HepG2 (cell line): ENCODE measurements at regions not wholly inside any gene's neighbourhood (a gene's known extent, or its start where the extent isn't known, plus 50 kb on each side); places are given as distances from the start of the nearest gene placed in this dataset.

ENCODE experiments used
- ATAC-seq: fragments of 200-7000 bp; cut with Tn5 transposase; 3 replicates; pipeline ENCODE4 v1.9.1; 2020; ENCODE audit warnings: mild to moderate bottlenecking, moderate library complexity
- BruUV-seq: library from RNA; stranded (reverse); fragments of 400-500 nt; replicated peaks from 2 replicates; lab custom pipeline; 2021; lab: Mats Ljungman, UMichigan
- CTCF ChIA-PET: fragments of 300-600 bp; formaldehyde crosslinking; extraction: SDS; loops from one replicate; lab custom pipeline; 2021; ENCODE audit warnings: low total read pairs, inconsistent platforms, low intra/inter-chr PET ratio; lab: Yijun Ruan, JAX
- POLR2A ChIA-PET: fragments of 350-600 bp; sonication (Branson Sonifier 250); formaldehyde crosslinking; loops from one replicate; lab custom pipeline; 2020; ENCODE audit warnings: antibody characterized with exemption, inconsistent platforms; lab: Yijun Ruan, JAX
- DNase-seq: peaks from one replicate; pipeline ENCODE4 v3.0.0-alpha.2; 2015; ENCODE audit warnings: low spot score
- FAIRE-seq: peaks from 3 replicates; lab custom pipeline; 2011; peaks lifted over from hg19 to GRCh38; lab: Jason Lieb, UNC
- H2AFZ ChIP-seq: one replicate; pipeline ENCODE4 v1.6.1; 2011; ENCODE audit warnings: low read length, inconsistent platforms
- H3K27ac ChIP-seq: fragments of 300-600 bp; 3 replicates; pipeline ENCODE4 v1.8.0; 2011; ENCODE audit warnings: mixed run types, mild to moderate bottlenecking, mixed read lengths, low read length, inconsistent platforms; ENCODE audit not compliant: insufficient read depth; ENCODE audit errors: extremely low read length
- H3K27me3 ChIP-seq, 2 experiments: fragments of 200-600 bp in 1 of 2; 2 replicates in 1 of 2; 3 replicates in 1 of 2; pipeline versions ENCODE4 v1.6.0 to v1.8.0; 2011; ENCODE audit warnings: low read length in 2 of 2, mild to moderate bottlenecking in 2 of 2, moderate library complexity in 2 of 2, inconsistent platforms in 1 of 2; ENCODE audit not compliant: insufficient read depth in 2 of 2, control insufficient read depth in 1 of 2
- H3K36me3 ChIP-seq, 2 experiments: fragments of 200-600 bp in 1 of 2; replicated peaks in 1 of 2; 2 replicates in 1 of 2; 3 replicates in 1 of 2; pipeline versions ENCODE4 v1.5.1 to v1.8.0; 2011; ENCODE audit warnings: low read length in 2 of 2, inconsistent platforms in 1 of 2; ENCODE audit not compliant: insufficient read depth in 2 of 2, control insufficient read depth in 1 of 2
- H3K4me1 ChIP-seq: 2 replicates; pipeline ENCODE4 v1.5.1; 2012; ENCODE audit warnings: low read length, inconsistent platforms; ENCODE audit not compliant: insufficient read depth
- H3K4me2 ChIP-seq: 2 replicates; pipeline ENCODE4 v1.6.0; 2011; ENCODE audit warnings: low read depth, low read length, inconsistent platforms
- H3K4me3 ChIP-seq, 3 experiments: fragments of 200-600 bp in 1 of 3; sonication (generic), shearing (Covaris generic) in 1 of 3; replicated peaks in 1 of 3; 2 replicates each; pipeline ENCODE4 v1.5.1; 2011 to 2016; ENCODE audit warnings: low read length in 3 of 3, inconsistent platforms in 2 of 3, low read depth in 2 of 3, mild to moderate bottlenecking in 2 of 3, control low read depth in 1 of 3, mixed read lengths in 1 of 3; ENCODE audit not compliant: insufficient read depth in 1 of 3
- H3K79me2 ChIP-seq: one replicate; pipeline ENCODE4 v1.6.1; 2011; ENCODE audit warnings: low read length, inconsistent platforms; ENCODE audit not compliant: insufficient read depth
- H3K9ac ChIP-seq: 2 replicates; pipeline ENCODE4 v1.6.0; 2011; ENCODE audit warnings: mild to moderate bottlenecking, low read depth, low read length, inconsistent platforms; ENCODE audit not compliant: insufficient read depth
- H3K9me3 ChIP-seq: 2 replicates; pipeline ENCODE4 v1.5.1; 2012; ENCODE audit warnings: mild to moderate bottlenecking, low read length
- H4K20me1 ChIP-seq: 2 replicates; pipeline ENCODE4 v1.6.0; 2011; ENCODE audit warnings: inconsistent platforms, mild to moderate bottlenecking, low read length, moderate library complexity; ENCODE audit not compliant: insufficient read depth
- CBX1 ChIP-seq: IDR thresholded peaks from one replicate; pipeline ENCODE4 v1.6.1; 2016; ENCODE audit warnings: antibody characterized with exemption, low read depth
- ELF1 ChIP-seq: sonication (generic); formaldehyde crosslinking; IDR thresholded peaks from 2 replicates; pipeline ENCODE4 v1.4.0; 2020; ENCODE audit warnings: missing genetic modification reagents
- FIP1L1 ChIP-seq: fragments of 200-400 bp; formaldehyde crosslinking; IDR thresholded peaks from 2 replicates; pipeline ENCODE4 v1.6.1; 2018; ENCODE audit warnings: low read depth, mild to moderate bottlenecking, low read length, moderate library complexity, borderline replicate concordance; ENCODE audit not compliant: insufficient read depth
- HNF4A ChIP-seq: sonication (generic); formaldehyde crosslinking; IDR thresholded peaks from 2 replicates; pipeline ENCODE4 v1.4.0; 2020; ENCODE audit warnings: missing genetic modification reagents
- JUN ChIP-seq: sonication (generic); formaldehyde crosslinking; IDR thresholded peaks from 2 replicates; pipeline ENCODE4 v1.4.0; 2020; ENCODE audit warnings: mild to moderate bottlenecking, missing genetic modification reagents
- KDM2A ChIP-seq: sonication (generic); formaldehyde crosslinking; IDR thresholded peaks from 2 replicates; pipeline ENCODE4 v1.4.0; 2020; ENCODE audit warnings: low read depth, missing genetic modification reagents, borderline replicate concordance
- MAFK ChIP-seq, 2 experiments: IDR thresholded peaks in 1 of 2; conservative IDR thresholded peaks in 1 of 2; 2 replicates each; pipeline ENCODE4 v1.6.1; 2011; ENCODE audit warnings: improper control_type of control experiment in 2 of 2, low read length in 2 of 2
- MED1 ChIP-seq: sonication (generic); formaldehyde crosslinking; IDR thresholded peaks from 2 replicates; pipeline ENCODE4 v1.4.0; 2020; ENCODE audit warnings: missing genetic modification reagents
- MTF2 ChIP-seq: sonication (generic); formaldehyde crosslinking; IDR thresholded peaks from 2 replicates; pipeline ENCODE4 v1.5.0; 2020; ENCODE audit warnings: missing genetic modification reagents, borderline replicate concordance
- NAIF1 ChIP-seq: sonication (generic); formaldehyde crosslinking; IDR thresholded peaks from 2 replicates; pipeline ENCODE4 v1.5.0; 2020; ENCODE audit warnings: mild to moderate bottlenecking, missing genetic modification reagents, borderline replicate concordance
- ONECUT2 ChIP-seq: sonication (generic); formaldehyde crosslinking; IDR thresholded peaks from 2 replicates; pipeline ENCODE4 v1.4.0; 2020; ENCODE audit warnings: missing genetic modification reagents
- PAF1 ChIP-seq: IDR thresholded peaks from 2 replicates; pipeline ENCODE4 v1.6.1; 2016; ENCODE audit warnings: missing genetic modification reagents, missing compliant biosample characterization
- PPARG ChIP-seq: conservative IDR thresholded peaks from 2 replicates; pipeline ENCODE4 v1.6.1; 2016; ENCODE audit warnings: missing biosample characterization, missing genetic modification reagents
- SOX5 ChIP-seq: IDR thresholded peaks from 2 replicates; pipeline ENCODE4 v1.6.1; 2016; ENCODE audit warnings: borderline replicate concordance
- TARDBP ChIP-seq: sonication (generic); formaldehyde crosslinking; IDR thresholded peaks from 2 replicates; pipeline ENCODE4 v1.8.0; 2022; ENCODE audit warnings: mild to moderate bottlenecking, missing genetic modification reagents
- TCF7L2 ChIP-seq: IDR thresholded peaks from 2 replicates; pipeline ENCODE4 v1.6.1; 2011; ENCODE audit warnings: mild to moderate bottlenecking, low read depth, low read length, moderate library complexity
- TEF ChIP-seq: sonication (generic); formaldehyde crosslinking; IDR thresholded peaks from 2 replicates; pipeline ENCODE4 v1.5.0; 2020; ENCODE audit warnings: missing genetic modification reagents
- ZMAT3 ChIP-seq: sonication (generic); formaldehyde crosslinking; conservative IDR thresholded peaks from 2 replicates; pipeline ENCODE4 v1.7.0; 2021; ENCODE audit warnings: missing genetic modification reagents
- ZNF160 ChIP-seq: sonication (generic); formaldehyde crosslinking; IDR thresholded peaks from 2 replicates; pipeline ENCODE4 v1.8.0; 2022; ENCODE audit warnings: mild to moderate bottlenecking, inconsistent platforms, missing genetic modification reagents
- ZNF326 ChIP-seq: sonication (generic); formaldehyde crosslinking; IDR thresholded peaks from 2 replicates; pipeline ENCODE4 v1.4.0; 2020; ENCODE audit warnings: missing genetic modification reagents, borderline replicate concordance
- ZNF33A ChIP-seq: sonication (generic); formaldehyde crosslinking; IDR thresholded peaks from 2 replicates; pipeline ENCODE4 v1.5.1; 2020; ENCODE audit warnings: missing genetic modification reagents, mild to moderate bottlenecking, moderate library complexity, borderline replicate concordance
- ZNF530 ChIP-seq: sonication (generic); formaldehyde crosslinking; IDR thresholded peaks from 2 replicates; pipeline ENCODE4 v1.5.0; 2020; ENCODE audit warnings: low read depth, mild to moderate bottlenecking, missing genetic modification reagents
- ZNF558 ChIP-seq: sonication (generic); formaldehyde crosslinking; IDR thresholded peaks from 2 replicates; pipeline ENCODE4 v1.9.0; 2022; ENCODE audit warnings: mild to moderate bottlenecking, missing genetic modification reagents, borderline replicate concordance
- ZNF644 ChIP-seq: IDR thresholded peaks from 2 replicates; pipeline ENCODE4 v1.6.1; 2016; ENCODE audit warnings: low read depth
- WGBS: methylation state at CpG from one replicate; pipeline ENCODE4 v1.1.6; 2017; ENCODE audit warnings: low lambda C conversion rate; 5-methylcytosine and 5-hydroxymethylcytosine counted together
- in situ Hi-C: cut with HindIII; loops from 2 replicates; pipeline ENCODE4 v1.10.0; 2017; ENCODE audit warnings: low pct_unique_long_range_greater_than_20kb; ENCODE audit not compliant: extremely low pct_ligation_motif_present
- intact Hi-C: fragments of 100-400 bp; cut with micrococcal nuclease; formaldehyde crosslinking; loops from one replicate; pipeline ENCODE4 v1.10.0; 2022; ENCODE audit not compliant: unreplicated experiment

GRCh38 chr10:1964476-1964875, 227.2 kb upstream of the ADARB2 start:
- H3K9me3 ChIP-seq: no peaks in the 10 kb centered on the region
- FAIRE-seq: no peak
- no peaks in the 10 kb centered on the region for H3K79me2 ChIP-seq
- DNase-seq: no peak
- no peaks in the 10 kb centered on the region for H3K36me3 ChIP-seq
- H3K27me3 ChIP-seq: peaks cover 0 to 1% of the 10 kb centered on the region in 2 experiments; a peak in 1 of 5 replicates
- H4K20me1 ChIP-seq: no peaks in the 10 kb centered on the region
- TF ChIP-seq ZNF326 (CRISPR knock-in tag) (no peak), MTF2 (no peak), ZMAT3 (CRISPR knock-in tag) (no peak), CBX1 (no peak), ONECUT2 (CRISPR knock-in tag) (no peak), TARDBP (CRISPR knock-in tag) (no peak), ELF1 (CRISPR knock-in tag) (no peak), JUN (CRISPR knock-in tag) (no peak), ZNF160 (CRISPR knock-in tag) (no peak), MED1 (no peak)
- ATAC-seq: no peak
- H2AFZ ChIP-seq: no peak overlapping the region
- no TSS peak for BruUV-seq
- CTCF ChIA-PET: no interaction called here
- H3K27ac ChIP-seq: no peak overlapping the region
- WGBS: 49% methylated on average over 24 of the region's 24 CpGs
- H3K4me3 ChIP-seq: no peak overlapping the region
- in situ Hi-C loops (no loop called here), intact Hi-C loops (no loop called here)
- no peak overlapping the region for H3K9ac ChIP-seq
- H3K4me1 ChIP-seq: no peaks in the 10 kb centered on the region
- POLR2A ChIA-PET: no interaction called here
- no peak overlapping the region for H3K4me2 ChIP-seq

GRCh38 chr10:1963341-1963740, 226.0 kb upstream of the ADARB2 start:
- no peaks in the 10 kb centered on the region for H3K36me3 ChIP-seq
- no peak overlapping the region for H3K4me3 ChIP-seq
- peaks cover 0 to 1% of the 10 kb centered on the region in 2 experiments; a peak in 1 of 5 replicates for H3K27me3 ChIP-seq
- no peak overlapping the region for H3K27ac ChIP-seq
- in situ Hi-C loops: no loop called here
- DNase-seq: no peak
- H3K9ac ChIP-seq: no peak overlapping the region
- no peak overlapping the region for H3K4me2 ChIP-seq
- intact Hi-C loops: no loop called here
- H4K20me1 ChIP-seq: no peaks in the 10 kb centered on the region
- BruUV-seq: no TSS peak
- no peaks in the 10 kb centered on the region for H3K4me1 ChIP-seq
- WGBS: 67% methylated on average over 22 of the region's 22 CpGs
- H3K79me2 ChIP-seq: no peaks in the 10 kb centered on the region
- CTCF ChIA-PET: no interaction called here
- H2AFZ ChIP-seq: no peak overlapping the region
- H3K9me3 ChIP-seq: no peaks in the 10 kb centered on the region
- no peak for ATAC-seq
- FAIRE-seq: no peak
- POLR2A ChIA-PET: no interaction called here
- no peak for TF ChIP-seq NAIF1 (CRISPR knock-in tag)
- no peak for TF ChIP-seq SOX5
- no peak for TF ChIP-seq MAFK (conservative IDR thresholded peaks at IDR 0.05 in 1 of 2, IDR thresholded peaks at IDR 0.05 in 1 of 2; ENCODE audit: low read length in 2 of 2)
- no peak for TF ChIP-seq TCF7L2
- no peak for TF ChIP-seq ZNF558
- TF ChIP-seq HNF4A (CRISPR knock-in tag): no peak
- no peak for TF ChIP-seq FIP1L1
- no peak for TF ChIP-seq PPARG (CRISPR knock-in tag)
- TF ChIP-seq TEF: no peak
- no peak for TF ChIP-seq PAF1 (CRISPR knock-in tag)
- no peak for TF ChIP-seq ZNF644 (CRISPR knock-in tag)
- no peak for TF ChIP-seq KDM2A (CRISPR knock-in tag)
- no peak for TF ChIP-seq ZNF33A (CRISPR knock-in tag)
- no peak for TF ChIP-seq ZNF530 (CRISPR knock-in tag)
